NT2/D1 (cell line): ENCODE measurements at regions not wholly inside any gene's neighbourhood (a gene's known extent, or its start where the extent isn't known, plus 50 kb on each side); places are given as distances from the start of the nearest gene placed in this dataset.

Source experiments
- DNase-seq: peaks from one replicate; pipeline ENCODE4 v3.0.0-alpha.2; 2011; ENCODE audit warnings: low read depth, low spot score
- H3K27me3 ChIP-seq: 2 replicates; pipeline ENCODE4 v1.6.0; 2011; ENCODE audit warnings: mild to moderate bottlenecking; ENCODE audit not compliant: insufficient read length, insufficient read depth
- H3K36me3 ChIP-seq: 2 replicates; pipeline ENCODE4 v1.6.1; 2011; ENCODE audit warnings: mild to moderate bottlenecking, low read length, mixed read lengths; ENCODE audit not compliant: insufficient read depth, insufficient read length
- H3K4me1 ChIP-seq: 2 replicates; pipeline ENCODE4 v1.5.1; 2011; ENCODE audit not compliant: insufficient read depth, insufficient read length
- H3K4me3 ChIP-seq: 2 replicates; pipeline ENCODE4 v1.5.1; 2011; ENCODE audit warnings: low read depth; ENCODE audit not compliant: insufficient read length
- H3K9ac ChIP-seq: 2 replicates; pipeline ENCODE4 v1.6.0; 2011; ENCODE audit warnings: low read depth; ENCODE audit not compliant: insufficient read length
- H3K9me3 ChIP-seq: 2 replicates; pipeline ENCODE4 v1.5.1; 2011; ENCODE audit warnings: mild to moderate bottlenecking, low read length; ENCODE audit not compliant: insufficient read depth
- SUZ12 ChIP-seq: IDR thresholded peaks from 2 replicates; pipeline ENCODE4 v1.6.1; 2011; ENCODE audit not compliant: insufficient read length, insufficient read depth; ENCODE audit errors: extremely low read depth
- YY1 ChIP-seq: IDR thresholded peaks from 2 replicates; pipeline ENCODE4 v1.6.1; 2011; ENCODE audit not compliant: insufficient read length, insufficient read depth
- ZNF274 ChIP-seq: IDR thresholded peaks from 2 replicates; pipeline ENCODE4 v1.6.1; 2011; ENCODE audit warnings: mild to moderate bottlenecking, low read depth, low read length

DNA sequence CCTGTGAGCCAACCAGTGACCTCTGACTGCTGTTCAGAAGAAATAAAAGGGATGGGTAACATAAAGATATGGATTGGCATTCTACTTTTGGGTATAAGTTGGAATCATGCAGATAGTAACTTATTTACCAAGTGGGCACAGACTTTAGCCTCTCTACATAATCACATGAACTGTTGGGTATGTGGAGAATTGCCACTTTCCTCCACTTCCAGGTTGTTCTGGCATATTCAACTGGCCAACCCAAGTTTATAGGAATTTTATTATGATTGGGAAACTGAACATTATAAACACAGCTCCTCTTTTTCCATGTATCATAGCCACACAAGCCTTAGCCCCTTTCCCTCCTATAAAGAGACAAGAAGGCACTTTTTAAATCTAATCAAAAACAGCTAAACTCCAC is 179.3 kb downstream of the RNF152 start:
- no peak overlapping the region for H3K9ac ChIP-seq
- H3K36me3 ChIP-seq = no peaks in the 10 kb centered on the region
- DNase-seq = no peak
- no peak for TF ChIP-seq YY1
- TF ChIP-seq SUZ12 = no peak
- TF ChIP-seq ZNF274 = no peak
- peaks cover 16% of the 10 kb centered on the region; the same call in 1 of the 2 replicates for H3K9me3 ChIP-seq
- H3K27me3 ChIP-seq = no peaks in the 10 kb centered on the region
- H3K4me1 ChIP-seq = no peaks in the 10 kb centered on the region
- no peak overlapping the region for H3K4me3 ChIP-seq

GRCh38 chr18:61710082-61710620 is 182.7 kb downstream of the RNF152 start:
- H3K4me1 ChIP-seq = no peaks in the 10 kb centered on the region
- no peak overlapping the region for H3K4me3 ChIP-seq
- TF ChIP-seq YY1 = no peak
- TF ChIP-seq ZNF274 = no peak
- TF ChIP-seq SUZ12 = no peak
- no peaks in the 10 kb centered on the region for H3K27me3 ChIP-seq
- H3K36me3 ChIP-seq = no peaks in the 10 kb centered on the region
- peaks cover 16% of the 10 kb centered on the region; the same call in 1 of the 2 replicates for H3K9me3 ChIP-seq
- no peak for DNase-seq
- no peak overlapping the region for H3K9ac ChIP-seq

DNA sequence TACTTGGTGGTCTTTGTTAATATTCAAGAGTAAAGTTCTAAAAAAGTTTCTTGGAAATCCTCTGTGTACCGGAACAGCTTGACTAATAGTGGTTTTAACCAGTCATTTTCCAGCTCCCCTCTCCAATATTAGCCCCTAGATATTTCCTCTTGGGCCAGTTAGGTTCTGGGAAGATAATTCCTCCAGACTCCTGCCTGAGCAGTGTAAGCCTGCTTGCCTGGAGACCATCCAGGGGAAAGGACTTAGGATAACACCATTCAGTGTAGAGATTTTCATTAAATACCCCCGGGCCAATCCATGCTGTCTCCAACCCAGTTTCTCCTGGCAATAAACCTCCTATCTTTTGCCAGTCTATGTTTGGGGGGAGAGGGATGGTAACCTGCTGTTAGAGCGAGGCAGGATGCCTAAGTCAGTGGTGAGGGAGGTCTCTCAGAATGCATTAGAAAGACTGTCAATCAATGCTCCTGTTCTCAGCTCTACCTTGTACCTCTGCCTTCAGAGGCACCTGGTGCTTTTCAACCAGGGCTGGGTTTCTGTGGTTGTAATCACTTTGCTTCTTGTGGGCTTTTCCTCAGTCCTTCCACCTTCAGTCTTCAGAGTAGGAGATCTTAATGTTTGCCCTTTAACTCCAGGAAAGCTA is 186.4 kb downstream of the RNF152 start:
- Histone ChIP-seq H3K9ac (no peak overlapping the region), H3K9me3 (peaks cover 16% of the 10 kb centered on the region; the same call in 1 of the 2 replicates), H3K4me3 (no peak overlapping the region), H3K36me3 (no peaks in the 10 kb centered on the region), H3K27me3 (no peaks in the 10 kb centered on the region), H3K4me1 (no peaks in the 10 kb centered on the region)
- DNase-seq = no peak
- TF ChIP-seq SUZ12 (no peak), ZNF274 (no peak), YY1 (no peak)

DNA sequence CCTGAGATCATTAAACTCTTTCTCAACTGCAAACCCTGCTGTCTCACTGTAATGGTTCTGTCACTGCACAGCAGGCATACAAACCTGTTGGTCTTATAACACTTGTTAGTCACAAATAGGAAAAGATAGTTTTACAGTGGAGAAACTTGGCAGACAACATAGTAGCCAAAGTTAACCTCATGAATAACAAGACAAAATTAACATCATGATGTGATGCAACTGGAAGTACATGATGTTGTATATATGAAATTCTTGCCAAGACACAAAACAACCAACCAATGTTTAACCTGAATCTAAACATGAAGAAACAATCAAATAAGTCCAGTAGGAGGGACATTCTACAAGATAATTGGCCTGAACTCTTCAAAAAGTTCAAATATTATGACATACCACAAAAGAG is 189.3 kb downstream of the RNF152 start:
- no peak for DNase-seq
- Histone ChIP-seq H3K9me3 (no peaks in the 10 kb centered on the region), H3K36me3 (no peaks in the 10 kb centered on the region), H3K4me3 (no peak overlapping the region), H3K27me3 (no peaks in the 10 kb centered on the region), H3K4me1 (peaks cover 1% of the 10 kb centered on the region), H3K9ac (no peak overlapping the region)
- TF ChIP-seq ZNF274 (no peak), SUZ12 (no peak), YY1 (no peak)

DNA sequence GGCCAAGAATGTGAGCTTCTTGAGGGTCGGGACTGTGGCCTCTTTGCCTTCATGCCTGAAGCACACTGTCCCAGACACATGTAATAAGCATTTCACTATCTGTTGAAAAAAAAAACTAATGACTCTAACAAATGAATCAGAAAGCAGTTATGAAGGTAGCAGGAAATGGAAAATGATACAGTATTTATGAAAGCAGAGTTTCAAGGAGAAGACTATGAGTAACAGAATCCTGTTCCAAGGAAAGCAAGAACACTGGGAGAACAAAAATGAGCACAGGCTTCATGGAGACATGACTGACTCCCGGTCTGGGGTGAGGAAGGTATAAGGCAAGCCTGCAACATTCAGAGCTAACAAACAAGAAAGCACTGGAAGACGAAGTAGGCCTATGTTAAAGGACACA is 190.8 kb downstream of the RNF152 start:
- H3K4me3 ChIP-seq = no peak overlapping the region
- no peak for DNase-seq
- TF ChIP-seq YY1 = no peak
- TF ChIP-seq SUZ12 = no peak
- TF ChIP-seq ZNF274 = no peak
- no peaks in the 10 kb centered on the region for H3K9me3 ChIP-seq
- H3K27me3 ChIP-seq = no peaks in the 10 kb centered on the region
- no peaks in the 10 kb centered on the region for H3K36me3 ChIP-seq
- peaks cover 1% of the 10 kb centered on the region for H3K4me1 ChIP-seq
- H3K9ac ChIP-seq = no peak overlapping the region

DNA sequence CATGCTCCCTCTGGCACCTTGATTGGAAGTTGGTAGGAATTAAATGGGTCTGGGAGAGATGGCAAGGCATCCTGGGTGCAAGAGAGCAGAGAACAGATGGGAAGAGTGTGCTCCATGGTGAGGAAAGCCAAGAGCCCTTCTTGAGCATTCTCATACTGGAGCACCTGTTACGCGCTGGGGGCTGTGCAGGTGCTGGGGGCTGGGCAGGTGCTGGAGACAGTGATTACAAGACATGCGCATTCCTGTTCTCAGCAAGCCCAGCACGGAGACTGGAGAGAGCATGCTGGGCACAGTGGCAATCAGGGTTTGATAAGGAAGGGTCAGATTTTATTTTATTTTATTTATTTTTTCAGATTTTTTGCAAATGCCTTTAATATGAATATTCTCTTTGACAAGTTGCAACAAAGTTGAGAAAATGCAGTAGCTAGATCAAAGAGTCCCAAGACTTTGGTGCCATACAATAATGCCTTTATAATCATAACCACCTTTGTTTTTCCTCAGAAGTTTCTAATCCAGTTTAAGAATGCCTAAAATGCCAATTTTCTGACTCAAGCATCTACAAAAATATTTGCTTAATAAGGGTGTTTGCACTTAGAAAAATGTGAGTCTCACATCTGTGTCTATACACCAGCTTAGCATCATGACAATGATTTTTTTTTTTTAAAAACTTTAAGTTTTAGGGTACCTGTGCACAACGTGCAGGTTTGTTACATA is 193.3 kb downstream of the RNF152 start:
- DNase-seq = no peak
- Histone ChIP-seq H3K36me3 (no peaks in the 10 kb centered on the region), H3K4me1 (peaks cover 1% of the 10 kb centered on the region)

DNA sequence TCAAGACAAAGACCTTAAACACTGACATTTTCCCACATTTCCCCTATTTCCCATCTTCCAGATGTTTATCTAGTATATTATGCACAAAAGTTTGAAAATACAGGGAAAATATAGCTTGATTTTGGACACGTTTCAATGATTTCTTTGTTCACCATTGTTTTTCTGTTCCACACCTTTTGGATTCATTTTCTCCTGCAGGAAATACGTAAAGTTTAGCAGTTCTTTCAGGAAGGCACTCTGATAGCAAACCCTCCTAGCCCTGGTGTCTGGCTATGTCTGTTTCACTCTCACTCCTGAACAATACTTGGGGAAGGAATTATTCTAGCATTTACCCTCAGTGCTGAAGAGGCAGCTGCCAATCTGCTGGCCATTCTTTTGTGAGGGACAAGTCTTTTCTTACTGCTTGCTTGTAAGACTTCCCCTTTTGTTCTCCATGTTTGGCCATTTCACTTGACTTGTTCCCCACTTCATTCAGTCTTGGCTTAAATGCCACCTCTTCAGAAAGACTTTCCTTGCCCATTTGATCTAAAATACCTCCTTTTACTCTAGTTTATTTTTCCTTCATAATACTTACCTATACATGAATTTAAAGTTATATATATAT is 195.4 kb downstream of the RNF152 start:
- H3K36me3 ChIP-seq = no peaks in the 10 kb centered on the region
- no peak overlapping the region for H3K4me3 ChIP-seq
- TF ChIP-seq SUZ12 (no peak), YY1 (no peak), ZNF274 (no peak)

More for the DNA sequence above, 193.3 kb downstream of the RNF152 start:
- Histone ChIP-seq H3K9ac (no peak overlapping the region), H3K4me3 (no peak overlapping the region), H3K9me3 (no peaks in the 10 kb centered on the region), H3K27me3 (no peaks in the 10 kb centered on the region)
- TF ChIP-seq YY1 (no peak), SUZ12 (no peak), ZNF274 (no peak)

More for the DNA sequence above, 195.4 kb downstream of the RNF152 start:
- no peak for DNase-seq
- peaks cover 1% of the 10 kb centered on the region for H3K4me1 ChIP-seq
- no peaks in the 10 kb centered on the region for H3K27me3 ChIP-seq
- H3K9me3 ChIP-seq = no peaks in the 10 kb centered on the region
- no peak overlapping the region for H3K9ac ChIP-seq
